Stimulated activated CD4-positive, alpha-beta T cell treated with anti-CD3 and anti-CD28 coated beads, Interleukin-12 subunit alpha, Interleukin-12 subunit beta, amount 100 ng/mL, for 4 hours (primary cell): ENCODE measurements at regions not wholly inside any gene's neighbourhood (a gene's known extent, or its start where the extent isn't known, plus 50 kb on each side); places are given as distances from the start of the nearest gene placed in this dataset.

Source experiments
- DNase-seq: peaks from one replicate; pipeline ENCODE4 v3.0.0-alpha.2; 2020

DNA sequence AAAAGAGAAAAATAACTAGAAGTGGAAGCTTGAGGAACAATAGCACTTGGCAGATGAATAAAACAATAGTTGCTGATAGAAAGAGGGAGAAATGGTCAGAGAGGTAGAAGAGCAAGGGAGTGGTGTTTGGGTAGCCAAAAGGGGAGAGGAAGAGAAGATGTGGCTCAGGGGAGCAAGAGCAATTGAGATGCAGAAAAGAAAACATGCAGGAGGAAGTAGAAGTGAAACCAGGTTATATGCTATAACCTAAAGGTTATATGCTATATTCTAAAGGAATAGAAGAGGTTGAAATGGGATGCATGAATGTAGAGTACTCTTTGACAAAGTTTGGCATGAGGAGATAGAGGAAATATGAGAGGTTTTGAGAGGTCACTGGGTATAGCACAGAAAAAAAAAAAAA, 759.5 kb downstream of the SATB2 start:
- DNase-seq: no peak

- DNase-seq: no peak
Measured at GRCh38 chr2:198697794-198698193, 759.9 kb downstream of the SATB2 start.

DNA sequence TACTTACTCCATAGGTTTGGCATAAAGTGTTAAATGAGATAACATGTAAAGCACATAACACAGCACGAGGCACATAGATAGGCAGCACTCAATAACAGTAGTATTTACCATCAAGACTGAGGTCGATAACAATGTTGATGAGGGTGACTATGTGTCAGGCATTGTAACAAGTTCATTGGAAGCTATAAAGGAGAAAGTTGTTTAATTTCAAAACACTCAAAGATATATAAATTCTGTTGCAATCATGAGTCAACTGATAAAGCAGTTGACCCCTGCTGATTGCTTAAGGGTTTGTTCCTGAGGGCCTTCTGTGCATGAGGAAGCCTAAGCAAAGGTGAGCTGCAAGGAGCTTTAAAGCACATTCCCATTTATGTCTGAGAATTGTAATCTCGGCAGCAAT, 760.5 kb downstream of the SATB2 start:
- no peak for DNase-seq

- DNase-seq: no peak
Measured at GRCh38 chr2:198695879-198696278, 761.9 kb downstream of the SATB2 start.

DNA sequence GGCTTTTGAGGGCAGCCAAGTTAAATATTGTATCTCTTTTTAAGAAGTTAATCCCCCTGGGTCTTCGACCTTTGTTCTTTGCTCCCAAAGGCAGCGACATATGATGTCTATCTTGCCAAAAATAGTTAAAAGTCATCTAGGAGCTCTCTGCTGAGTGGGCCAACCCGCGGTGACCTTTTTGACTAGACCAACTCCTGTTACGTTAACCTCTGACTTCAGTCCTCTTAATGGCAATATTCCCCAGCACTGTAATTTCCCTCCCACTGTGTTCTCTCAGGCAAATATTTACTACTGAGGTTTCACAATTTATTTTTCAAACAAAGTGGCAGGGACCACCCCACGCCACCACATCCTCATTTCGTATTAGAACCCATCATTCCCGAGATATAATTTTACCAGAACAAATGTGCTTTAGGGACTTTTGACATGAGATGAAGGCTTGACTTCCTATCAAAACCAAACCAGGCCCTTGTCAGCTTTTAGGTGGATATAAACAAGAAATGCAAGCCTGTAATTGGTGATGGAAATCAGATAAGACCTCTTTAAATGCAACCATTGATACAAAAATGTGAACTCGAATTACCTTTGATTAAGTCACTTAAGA, 764.7 kb downstream of the SATB2 start:
- no peak for DNase-seq

GRCh38 chr2:198691236-198691635, 766.5 kb downstream of the SATB2 start:
- DNase-seq: no peak

GRCh38 chr2:198664321-198664720, 793.4 kb downstream of the SATB2 start:
- DNase-seq: no peak

- DNase-seq: no peak
Measured at GRCh38 chr2:198662905-198663304, 794.8 kb downstream of the SATB2 start.

DNA sequence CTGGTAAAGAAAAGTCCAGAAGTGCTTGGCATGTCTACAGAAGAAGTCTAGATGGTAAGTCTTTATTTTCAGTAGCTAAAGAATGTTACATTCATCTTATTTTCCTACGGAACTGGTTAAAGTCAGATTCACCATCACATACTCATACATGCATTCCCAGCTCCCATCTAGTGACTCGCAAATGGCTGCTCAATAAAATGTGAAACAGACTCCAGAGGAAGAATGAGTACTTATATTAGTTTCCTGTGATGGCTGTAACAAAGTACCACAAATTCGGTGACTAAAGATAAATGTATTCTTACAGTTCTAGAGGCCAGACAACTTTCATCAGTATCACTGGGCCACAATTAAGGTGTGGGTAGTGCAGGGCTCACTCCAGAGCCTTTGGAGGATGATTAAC, 797.2 kb downstream of the SATB2 start:
- DNase-seq: no peak

GRCh38 chr2:198659096-198659870, 798.5 kb downstream of the SATB2 start:
- DNase-seq: no peak

- no peak for DNase-seq
Measured at GRCh38 chr2:198657512-198658121, 800.1 kb downstream of the SATB2 start.

DNA sequence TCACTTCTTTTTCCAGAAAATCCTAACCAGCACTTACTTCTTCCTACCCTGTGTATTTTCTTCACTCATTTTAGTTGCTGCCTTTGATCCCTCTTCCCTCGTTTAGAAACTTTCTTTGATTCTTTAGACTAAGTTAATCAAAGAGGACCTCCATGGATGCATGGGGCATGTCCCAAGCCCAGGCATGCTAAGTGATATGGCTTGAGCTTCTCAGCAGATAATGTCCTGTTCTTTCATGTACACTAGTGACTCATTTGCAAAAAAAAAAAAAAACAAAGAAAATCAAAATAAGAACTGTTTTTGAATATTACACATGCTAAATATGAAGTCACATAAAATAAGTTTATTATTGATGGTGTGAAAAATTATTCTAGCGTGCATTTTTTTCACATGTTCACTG, 800.9 kb downstream of the SATB2 start:
- no peak for DNase-seq

GRCh38 chr2:198654646-198655045, 803.1 kb downstream of the SATB2 start:
- DNase-seq: no peak

DNA sequence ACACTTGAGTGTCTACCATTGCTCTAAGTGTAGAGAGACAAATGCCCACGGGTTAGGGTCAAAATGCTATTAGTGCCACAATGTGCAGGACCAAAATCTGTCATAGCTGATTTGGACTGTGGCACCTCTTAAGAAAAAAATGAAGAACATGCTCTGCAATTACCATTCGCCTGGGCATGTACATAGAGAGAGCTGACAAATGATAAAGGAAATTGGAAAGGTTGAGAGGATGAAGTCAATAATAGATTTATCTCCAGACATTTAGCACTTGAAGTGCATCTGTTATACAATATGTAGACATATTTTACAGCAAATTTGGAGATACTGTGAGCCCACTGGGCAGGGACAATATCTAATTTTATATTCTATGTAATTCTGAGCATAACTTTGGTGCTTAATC, 804.4 kb downstream of the SATB2 start:
- no peak for DNase-seq

GRCh38 chr2:198652461-198652860, 805.3 kb downstream of the SATB2 start:
- no peak for DNase-seq

DNA sequence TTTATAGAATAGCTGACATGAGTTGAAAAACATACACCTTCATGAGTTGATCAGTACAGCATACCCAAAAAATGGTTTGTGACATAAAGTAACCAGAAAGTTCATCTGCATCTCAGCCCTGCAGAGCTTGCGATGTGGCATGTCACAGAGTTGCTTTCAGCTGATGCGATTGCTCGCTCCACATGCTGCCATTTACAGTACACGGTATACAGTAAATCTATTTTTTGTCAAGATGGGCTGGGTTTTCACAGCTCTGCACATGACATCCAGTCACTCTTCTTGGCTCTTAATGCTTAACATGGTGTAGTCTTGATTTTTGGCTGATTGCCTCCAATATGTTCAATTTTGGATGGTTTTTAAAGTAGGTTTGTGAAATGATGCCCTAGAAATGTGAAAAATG, 811.9 kb downstream of the SATB2 start:
- no peak for DNase-seq

GRCh38 chr2:198641161-198641560, 816.6 kb downstream of the SATB2 start:
- no peak for DNase-seq

- no peak for DNase-seq
Measured at GRCh38 chr2:198640463-198640862, 817.3 kb downstream of the SATB2 start.

GRCh38 chr2:198639580-198639979, 818.2 kb downstream of the SATB2 start:
- no peak for DNase-seq

DNA sequence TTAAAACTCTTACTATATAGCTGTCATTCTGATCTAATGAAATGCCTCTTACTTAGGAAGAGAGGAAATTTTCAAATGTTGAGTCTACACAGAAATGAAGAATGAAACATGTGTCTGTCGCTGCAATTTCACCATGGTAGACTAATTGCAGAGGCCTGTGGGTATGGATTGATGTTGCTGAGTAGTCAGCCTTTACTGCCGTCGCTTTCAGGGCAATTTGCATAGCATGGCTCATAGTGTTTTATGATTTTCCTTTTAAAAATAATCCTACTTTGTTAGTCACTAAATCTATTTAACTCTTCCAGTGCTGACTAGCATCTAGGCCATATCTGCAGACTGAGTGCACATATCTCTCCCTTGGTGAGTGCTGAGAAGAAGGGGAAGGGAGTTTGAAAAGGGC, 819.2 kb downstream of the SATB2 start:
- no peak for DNase-seq

GRCh38 chr2:198630384-198630783, 826.0 kb downstream of the PLCL1 start:
- no peak for DNase-seq

- no peak for DNase-seq
Measured at GRCh38 chr2:198628596-198628995, 824.2 kb downstream of the PLCL1 start.

- no peak for DNase-seq
Measured at GRCh38 chr2:198622986-198623730, 818.8 kb downstream of the PLCL1 start.

DNA sequence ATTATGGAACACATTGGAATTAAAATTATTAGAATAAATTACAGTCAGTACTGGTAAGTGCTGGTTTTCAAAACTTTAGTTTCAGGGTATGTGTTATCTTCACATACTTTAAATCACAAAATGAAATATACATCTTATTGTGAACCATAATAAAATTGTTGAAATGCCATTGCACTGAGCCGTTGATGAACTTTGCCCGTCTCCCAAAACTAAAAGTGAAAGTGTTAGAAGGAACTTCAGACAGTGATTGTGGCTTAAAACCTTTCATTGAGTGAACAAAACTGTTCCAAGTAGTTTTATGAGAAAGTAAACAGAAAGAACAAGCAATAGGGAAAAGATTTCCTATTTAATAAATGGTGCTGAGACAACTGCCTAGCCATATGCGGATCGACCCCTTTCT, 811.6 kb downstream of the PLCL1 start:
- no peak for DNase-seq
